NCI-H1417 treated with DMSO at 0.1 percent for 48 hours (cell line): ENCODE measurements at regions not wholly inside any gene's neighbourhood (a gene's known extent, or its start where the extent isn't known, plus 50 kb on each side); places are given as distances from the start of the nearest gene placed in this dataset.

Experiments used
- DNase-seq: peaks from one replicate; lab custom pipeline; 2025; lab: John Stamatoyannopoulos, UW

- DNase-seq, result no peak
Observed at GRCh38 chr1:168918860-168919741, 187.4 kb upstream of the ATP1B1 start.

DNA sequence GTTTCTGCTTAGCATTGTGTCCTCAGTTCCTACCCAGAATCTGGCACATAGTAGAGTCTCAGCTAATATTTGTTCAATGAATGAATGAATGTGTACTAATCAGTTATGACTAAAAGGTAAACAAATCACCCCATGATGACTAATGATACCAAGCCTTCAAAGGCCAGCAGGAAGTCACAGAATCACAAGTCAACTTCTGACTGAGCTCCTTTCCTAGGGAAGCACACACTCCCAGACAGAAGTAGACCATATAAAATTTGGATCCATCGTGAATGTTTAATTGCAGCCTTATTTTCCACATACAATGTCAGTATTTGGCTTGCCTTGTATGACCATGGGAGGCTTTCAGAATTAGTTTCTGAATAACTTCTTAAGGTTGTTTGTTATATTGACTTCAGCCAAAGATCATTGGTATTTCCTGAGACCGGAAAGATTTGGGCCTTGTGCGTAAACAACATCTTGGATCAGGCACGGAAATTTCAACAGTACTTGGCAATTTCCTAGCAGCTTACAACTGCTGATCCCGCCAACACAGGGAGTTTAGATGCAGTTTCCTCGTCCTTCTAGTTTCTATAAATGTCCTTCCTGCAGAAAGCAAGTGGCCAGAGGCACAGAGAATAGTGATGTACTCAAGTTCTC, 185.9 kb upstream of the ATP1B1 start:
- DNase-seq, result no peak

DNA sequence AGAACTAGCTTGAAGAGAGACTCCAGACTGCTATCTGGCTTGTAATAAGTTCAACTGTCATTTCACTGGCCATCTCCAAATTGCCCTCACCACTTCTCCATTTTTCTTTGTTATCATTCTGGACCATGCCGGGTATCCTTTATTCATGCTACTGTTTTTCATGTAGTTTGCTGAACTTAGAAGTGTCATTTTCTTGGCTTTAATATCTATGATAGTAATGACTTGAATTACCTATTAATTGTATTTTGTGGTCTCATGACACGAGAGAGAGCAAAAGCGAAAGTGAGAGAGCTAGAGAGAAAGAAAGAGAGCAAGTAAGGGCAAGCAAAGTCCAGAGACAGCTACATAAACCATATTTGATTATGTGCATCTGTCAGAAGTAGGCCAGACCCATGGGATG, 184.9 kb upstream of the ATP1B1 start:
- no peak for DNase-seq

DNA sequence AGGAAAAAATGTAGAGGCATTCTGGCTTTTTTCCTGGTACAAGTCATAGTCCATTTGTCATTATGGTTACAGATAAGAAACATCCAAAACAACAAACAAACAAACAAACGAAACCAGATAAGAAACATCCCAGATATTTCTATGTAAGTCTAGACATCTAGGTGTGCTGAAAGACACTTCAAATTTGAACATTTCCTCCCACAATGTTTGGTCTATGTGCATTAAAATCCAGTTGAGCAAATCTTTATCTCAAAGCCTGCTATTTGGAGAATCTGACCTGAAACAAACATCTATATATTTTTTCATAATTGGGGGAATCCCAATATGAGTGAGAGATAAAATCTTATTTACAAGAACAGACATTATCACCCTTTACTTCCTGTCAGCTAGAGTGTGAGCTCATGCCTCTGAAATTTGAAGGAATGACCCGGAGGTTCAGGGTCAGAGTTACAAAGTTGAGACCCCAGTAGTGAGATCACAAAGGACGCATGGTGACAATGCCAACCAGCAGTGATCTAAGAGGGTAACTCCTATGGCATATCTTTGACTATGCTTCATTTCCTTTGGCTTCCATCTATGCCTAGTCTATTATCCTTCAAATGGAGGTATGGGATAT, 182.9 kb upstream of the ATP1B1 start:
- no peak for DNase-seq

GRCh38 chr1:168924976-168925375, 181.5 kb upstream of the ATP1B1 start:
- no peak for DNase-seq

GRCh38 chr1:168926236-168926635, 180.3 kb upstream of the ATP1B1 start:
- no peak for DNase-seq

DNA sequence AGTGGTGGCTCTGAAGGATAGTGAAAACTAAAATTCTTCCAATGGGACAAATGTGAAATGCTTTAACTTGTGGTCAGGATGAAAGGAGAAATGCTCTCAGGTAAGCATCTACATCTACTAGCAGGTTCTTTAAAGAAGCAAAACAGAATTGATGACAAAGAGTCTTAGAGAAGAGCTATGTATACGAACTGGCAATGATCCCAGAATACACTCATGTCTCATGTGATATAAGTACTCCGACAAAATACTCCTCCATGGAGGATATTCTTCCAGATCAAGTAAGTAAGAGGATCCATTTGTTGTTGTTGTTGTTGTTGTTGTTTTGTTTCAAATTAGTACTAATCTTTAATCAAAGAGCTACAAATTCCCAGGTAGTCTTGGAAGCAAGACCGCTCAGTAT, 174.0 kb upstream of the ATP1B1 start:
- no peak for DNase-seq

- DNase-seq, result no peak
Observed at GRCh38 chr1:168933141-168933805, 173.2 kb upstream of the ATP1B1 start.

DNA sequence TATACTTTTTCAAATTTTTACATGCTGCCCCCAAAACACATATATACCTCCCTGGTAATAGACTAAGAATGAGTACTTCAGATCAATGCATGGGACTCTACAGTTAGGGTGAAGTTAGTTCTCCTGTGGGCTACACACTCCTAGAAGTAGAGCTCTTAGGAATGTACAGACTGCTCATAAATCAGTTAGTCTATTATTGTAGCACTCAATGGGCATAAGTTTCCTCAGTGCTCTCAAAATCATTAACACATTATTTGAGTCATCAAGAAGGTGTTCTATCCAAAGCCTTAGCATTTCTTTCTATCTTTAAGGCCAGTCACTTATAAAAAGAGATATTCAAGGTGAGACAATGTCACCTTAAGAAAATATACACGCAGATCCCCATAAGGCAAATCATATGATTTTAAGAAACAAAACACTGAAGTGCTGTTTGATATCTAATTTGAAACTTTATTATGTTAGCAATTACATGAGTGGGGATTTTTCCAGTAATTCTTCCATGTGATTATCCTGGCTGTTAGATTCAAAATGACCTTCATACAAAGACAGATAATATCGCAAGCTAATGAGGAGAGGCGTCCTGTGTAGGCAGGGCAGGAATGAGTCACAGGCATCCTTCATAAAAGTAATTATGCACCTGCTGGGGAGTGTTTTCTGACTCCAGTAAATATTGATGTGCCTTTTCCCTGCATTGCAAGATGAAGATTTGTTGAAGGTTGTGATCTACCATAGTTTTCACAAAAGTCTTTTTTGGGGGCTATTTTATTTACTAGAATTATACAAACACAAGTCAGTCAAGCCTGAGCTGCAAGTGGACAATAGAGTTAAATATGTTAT, 167.2 kb upstream of the ATP1B1 start:
- no peak for DNase-seq

DNA sequence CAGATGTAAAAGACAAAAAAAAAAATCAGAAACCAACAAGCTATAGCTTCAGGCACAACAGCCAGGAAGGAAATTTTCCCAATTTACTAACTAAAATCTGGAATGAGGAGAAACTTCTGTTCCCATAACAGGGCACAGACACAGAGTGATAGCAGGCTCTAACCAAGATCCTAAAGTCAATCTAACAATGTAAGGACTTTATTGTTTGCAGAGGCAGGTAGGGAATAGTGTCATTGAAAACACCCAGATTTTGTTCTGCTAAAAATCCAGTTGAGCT, 166.6 kb upstream of the ATP1B1 start:
- DNase-seq, result no peak

- DNase-seq, result no peak
Observed at GRCh38 chr1:168941640-168942039, 164.8 kb upstream of the ATP1B1 start.

- no peak for DNase-seq
Observed at GRCh38 chr1:168942165-168942564, 164.3 kb upstream of the ATP1B1 start.

GRCh38 chr1:168945870-168946269, 160.6 kb upstream of the ATP1B1 start:
- no peak for DNase-seq

DNA sequence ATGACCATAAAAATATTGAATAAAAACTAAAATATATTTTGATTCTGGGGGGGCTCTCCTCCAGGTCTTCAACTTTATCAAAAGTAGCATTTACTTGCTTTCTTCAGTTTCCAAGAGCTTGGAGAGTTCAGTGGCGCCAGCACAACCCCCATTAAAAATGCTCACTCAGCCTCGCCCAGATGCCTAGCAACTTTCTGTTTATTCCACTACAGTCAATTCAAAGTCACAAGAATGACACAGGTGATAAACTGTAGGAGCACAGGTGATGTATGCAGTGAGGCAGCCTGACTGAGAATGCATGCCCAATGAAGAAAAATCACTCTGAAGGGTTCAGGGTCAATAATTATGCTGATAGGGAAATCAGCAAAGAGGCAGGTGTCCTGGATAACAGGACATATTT, 159.4 kb upstream of the ATP1B1 start:
- no peak for DNase-seq

DNA sequence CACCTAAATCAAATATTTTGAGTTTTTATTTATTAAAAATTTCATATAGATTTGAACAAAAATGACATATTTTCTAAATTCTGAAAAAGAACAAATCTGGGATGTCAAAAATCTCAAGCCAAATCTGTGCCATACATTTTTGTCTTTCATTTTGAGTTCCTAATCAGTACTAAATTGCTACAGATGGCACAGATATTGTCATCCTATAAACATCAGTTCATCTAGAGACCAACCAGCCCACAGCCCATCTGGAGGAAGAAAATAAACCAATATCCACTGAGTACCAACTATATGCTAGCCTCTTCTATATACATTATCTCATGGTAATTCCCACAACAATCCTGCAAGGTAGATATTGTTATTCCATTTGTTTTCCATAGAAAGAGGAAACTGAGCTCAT, 156.8 kb upstream of the ATP1B1 start:
- no peak for DNase-seq

GRCh38 chr1:168957818-168958217, 148.7 kb upstream of the ATP1B1 start:
- DNase-seq, result no peak

DNA sequence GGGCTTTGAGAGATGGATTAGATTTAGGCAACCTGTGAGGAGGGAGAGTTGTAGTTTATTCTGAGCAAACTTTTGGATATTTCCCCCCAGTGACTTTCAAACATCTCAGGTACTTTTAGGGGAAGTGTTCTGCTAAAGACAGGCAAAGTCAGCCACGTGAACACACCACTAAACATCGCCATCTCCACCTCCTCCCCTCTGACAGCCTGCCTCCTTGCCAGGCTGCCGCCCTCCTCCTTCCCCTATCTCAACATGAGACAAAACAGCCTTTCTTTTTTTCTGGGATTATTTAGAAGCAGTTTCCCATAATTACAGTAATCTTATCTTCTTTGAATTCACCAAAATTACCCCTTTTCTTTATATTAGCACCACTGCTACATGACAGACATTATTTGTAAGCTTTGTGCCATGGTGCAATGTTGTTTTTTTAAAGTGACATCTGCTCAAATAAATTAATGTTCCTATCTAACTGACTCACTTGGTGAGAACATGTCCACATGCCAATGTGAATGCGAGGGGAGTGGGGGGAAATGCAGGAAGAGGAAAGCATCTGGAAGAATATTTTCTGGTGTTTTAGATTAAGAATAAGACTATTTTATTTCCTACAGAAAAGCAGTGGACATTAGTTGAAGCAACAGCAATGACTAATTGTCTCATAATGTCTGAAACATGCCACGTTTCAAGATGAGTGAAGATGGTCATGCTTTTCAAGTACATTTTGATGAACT, 147.8 kb upstream of the ATP1B1 start:
- DNase-seq, result no peak

DNA sequence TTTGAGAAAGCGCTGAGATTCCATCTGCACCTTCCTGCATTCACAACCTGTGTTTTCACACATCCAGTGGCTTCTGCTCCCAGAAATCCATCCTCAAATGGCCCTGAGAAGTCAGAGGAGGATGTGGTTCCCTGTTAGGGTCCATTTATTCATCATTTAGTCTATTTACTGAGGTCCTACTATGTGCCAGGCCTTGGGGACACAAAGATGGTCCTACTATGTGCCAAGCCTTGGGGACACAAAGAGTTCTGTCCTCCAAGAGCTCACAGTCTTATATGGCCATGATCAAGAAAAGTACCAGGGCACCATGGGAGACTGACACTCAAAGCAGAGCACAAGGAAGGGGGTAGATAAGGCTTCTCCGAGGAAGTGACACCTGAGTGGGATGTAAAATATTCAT, 147.1 kb upstream of the ATP1B1 start:
- DNase-seq, result no peak

GRCh38 chr1:168960114-168960513, 146.4 kb upstream of the ATP1B1 start:
- DNase-seq, result no peak

- DNase-seq, result no peak
Observed at GRCh38 chr1:168960595-168960994, 145.9 kb upstream of the ATP1B1 start.

DNA sequence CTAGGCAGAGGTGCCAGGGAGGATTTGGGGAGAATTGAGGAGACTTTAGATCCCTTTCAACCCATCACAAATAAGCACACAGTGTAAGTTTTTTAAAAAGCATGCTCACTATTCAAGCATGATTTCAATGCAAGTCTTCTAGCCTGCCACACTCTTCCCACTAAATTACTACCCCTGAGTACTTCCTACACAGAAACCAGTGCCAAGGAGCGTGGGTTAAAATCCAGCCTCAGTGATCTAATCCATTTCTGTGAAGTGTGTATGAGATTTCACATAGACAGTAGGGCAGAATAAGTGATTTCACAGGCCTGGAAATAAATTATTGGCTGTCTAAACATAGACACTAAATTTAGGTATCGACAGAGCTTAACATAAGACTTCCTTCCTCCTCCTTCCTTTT, 142.9 kb upstream of the ATP1B1 start:
- no peak for DNase-seq
